NCI-H1048 (cell line): ENCODE measurements at regions not wholly inside any gene's neighbourhood (a gene's known extent, or its start where the extent isn't known, plus 50 kb on each side); places are given as distances from the start of the nearest gene placed in this dataset.

Experiments used
- DNase-seq: peaks from one replicate; lab custom pipeline; 2025; lab: John Stamatoyannopoulos, UW

DNA sequence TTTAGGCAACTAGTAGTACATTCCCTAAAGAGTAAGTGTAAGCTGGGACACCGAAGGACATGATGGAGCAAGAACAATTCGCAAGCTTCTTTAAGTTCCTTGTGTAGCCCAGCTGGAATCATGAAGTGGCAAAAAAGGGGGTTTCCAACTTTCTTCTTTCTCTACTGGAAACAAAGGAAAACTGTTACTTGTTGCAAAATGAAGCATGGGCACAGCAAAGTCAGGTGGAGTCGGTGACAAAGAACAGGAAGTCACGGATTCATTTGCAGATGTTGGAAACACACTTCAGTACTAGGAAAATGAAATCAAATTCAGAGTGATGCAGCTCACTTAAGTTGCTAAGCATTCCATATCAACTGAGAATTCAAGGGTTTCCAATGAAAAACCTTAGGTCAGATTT is 706.9 kb upstream of the STXBP6 start:
- no peak for DNase-seq

GRCh38 chr14:25753130-25753529 is 703.2 kb upstream of the STXBP6 start:
- DNase-seq: no peak

GRCh38 chr14:25750436-25750835 is 700.5 kb upstream of the STXBP6 start:
- no peak for DNase-seq
